GM19372 (cell line): ENCODE measurements at regions not wholly inside any gene's neighbourhood (a gene's known extent, or its start where the extent isn't known, plus 50 kb on each side); places are given as distances from the start of the nearest gene placed in this dataset.
"Not testable (repeated sequence)": the region's sequence is repeated elsewhere in the genome, so short reads cannot be mapped to it uniquely, and the experiment has no call there.

Experiments
- ATAC-seq: cut with Tn5 transposase; IDR thresholded peaks from one replicate; pipeline ENCODE4 v1.9.1; 2021; ENCODE audit warnings: mild to moderate bottlenecking, low read depth, moderate library complexity; ENCODE audit not compliant: unreplicated experiment

DNA sequence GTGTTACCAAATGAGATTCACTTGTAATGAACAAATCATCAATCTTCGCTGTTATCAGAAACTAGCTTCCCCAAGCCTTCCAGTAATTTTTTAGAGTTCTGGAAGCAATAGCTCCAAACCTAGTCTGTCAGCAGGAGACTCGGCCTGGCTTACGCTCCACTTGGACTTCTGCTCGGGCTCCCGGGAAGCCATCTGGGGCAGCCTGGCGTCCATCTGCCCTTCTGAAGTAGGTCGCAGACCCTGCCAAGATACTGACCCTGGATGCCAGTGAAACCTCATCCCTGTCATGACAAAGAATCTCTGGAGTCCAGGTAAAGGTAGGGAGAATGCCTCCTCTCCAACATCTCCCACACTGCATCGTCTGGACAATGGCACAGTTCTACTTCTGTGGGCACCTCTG lies 493.8 kb upstream of the ZFP42 start:
- ATAC-seq, result no peak

DNA sequence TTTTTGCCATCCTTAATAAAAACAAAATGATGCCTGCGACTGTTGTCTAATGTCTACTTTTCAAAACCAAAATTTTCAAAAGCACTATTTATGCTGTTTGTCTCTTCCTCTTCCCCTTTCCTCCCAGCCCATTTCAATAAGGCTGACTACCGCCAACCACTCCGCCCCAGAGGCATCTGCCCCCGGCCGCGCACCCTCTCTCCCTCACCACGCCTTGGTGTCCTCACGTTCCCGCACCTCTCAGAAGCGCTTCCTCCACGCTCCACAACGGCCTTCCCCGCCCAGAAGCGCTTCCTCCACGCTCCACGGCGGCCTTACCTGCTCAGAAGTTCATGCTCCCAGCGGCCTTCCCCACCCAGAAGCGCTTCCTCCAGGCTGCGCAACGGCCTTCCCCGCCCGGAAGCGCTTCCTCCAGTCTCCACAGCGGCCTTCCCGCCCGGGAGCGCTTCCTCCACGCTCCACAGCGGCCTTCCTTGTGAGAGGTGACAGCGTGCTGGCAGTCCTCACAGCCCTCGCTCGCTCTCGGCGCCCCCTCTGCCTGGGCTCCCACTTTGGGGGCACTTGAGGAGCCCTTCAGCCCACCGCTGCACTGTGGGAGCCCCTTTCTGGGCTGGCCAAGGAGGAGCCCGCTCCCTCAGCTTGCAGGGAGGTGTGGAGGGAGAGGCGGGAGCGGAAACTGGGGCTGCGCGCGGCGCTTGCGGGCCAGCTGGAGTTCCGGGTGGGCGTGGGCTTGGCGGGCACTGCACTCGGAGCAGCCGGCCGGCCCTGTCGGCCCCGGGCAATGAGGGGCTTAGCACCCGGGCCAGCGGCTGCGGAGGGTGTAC lies 490.4 kb upstream of the ZFP42 start:
- no peak for ATAC-seq

DNA sequence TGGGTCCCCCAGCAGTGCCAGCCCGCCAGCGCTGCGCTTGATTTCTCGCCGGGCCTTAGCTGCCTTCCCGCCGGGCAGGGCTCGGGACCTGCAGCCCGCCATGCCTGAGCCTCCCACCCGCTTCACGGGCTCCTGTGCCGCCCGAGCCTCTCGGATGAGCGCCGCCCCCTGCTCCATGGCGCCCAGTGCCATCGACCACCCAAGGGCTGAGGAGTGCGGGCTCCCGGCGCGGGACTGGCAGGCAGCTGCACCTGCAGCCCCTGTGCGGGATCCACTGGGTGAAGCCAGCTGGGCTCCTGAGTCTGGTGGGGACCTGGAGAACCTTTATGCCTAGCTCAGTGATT lies 489.8 kb upstream of the ZFP42 start:
- not testable (repeated sequence) for ATAC-seq

DNA sequence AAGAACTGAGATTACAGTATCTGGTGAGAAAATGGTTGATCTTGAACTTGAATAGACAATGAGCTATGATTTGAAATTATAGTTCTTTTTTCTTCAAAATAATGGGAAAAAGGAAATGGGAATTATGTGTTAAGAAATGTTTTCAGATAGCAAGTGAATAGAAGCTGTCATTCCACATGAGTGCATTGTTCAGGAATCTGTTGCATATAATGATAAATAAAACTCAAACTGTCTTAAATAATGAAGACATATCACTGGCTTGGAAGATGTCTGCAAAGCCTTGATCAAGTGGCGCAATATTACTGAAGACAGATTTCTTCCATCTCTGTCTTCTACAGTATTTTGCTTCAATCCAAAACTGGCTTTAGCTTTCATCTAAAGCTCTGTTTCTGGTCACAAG lies 479.3 kb upstream of the ZFP42 start:
- no peak for ATAC-seq

- no peak for ATAC-seq
These were observed 453.9 kb upstream of the ZFP42 start for GRCh38 chr4:187541666-187542065.

DNA sequence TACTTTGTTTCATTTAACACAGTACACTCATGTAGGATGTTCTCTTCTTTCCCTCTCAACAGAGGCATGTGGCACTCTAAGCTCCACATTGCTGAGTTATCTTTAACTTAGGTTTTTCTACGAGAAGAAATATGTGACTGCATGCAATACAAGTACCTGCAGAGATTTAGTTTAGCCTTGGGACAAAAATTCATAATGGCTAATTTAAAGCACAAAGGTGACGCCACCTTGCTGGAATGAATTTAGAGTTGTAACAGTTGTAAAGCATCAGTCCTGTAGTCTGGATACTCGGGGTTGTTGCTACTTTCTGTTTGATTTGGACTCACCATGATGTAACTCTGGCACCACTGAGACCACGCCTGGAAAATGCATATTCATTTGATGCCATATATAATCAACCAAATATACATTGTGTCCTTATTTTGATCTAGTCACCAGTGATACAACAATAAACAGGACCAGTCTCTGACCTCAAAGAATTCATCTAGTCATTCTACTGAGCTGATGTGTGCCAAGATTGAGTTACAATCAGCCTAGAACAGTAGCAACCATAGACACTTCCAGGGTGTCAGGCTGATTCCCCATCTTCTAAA lies 451.0 kb upstream of the ZFP42 start:
- no peak for ATAC-seq

GRCh38 chr4:187547316-187547715 lies 448.3 kb upstream of the ZFP42 start:
- ATAC-seq, result no peak

- no peak for ATAC-seq
These were observed 445.2 kb upstream of the ZFP42 start for GRCh38 chr4:187550256-187550950.

- ATAC-seq, result no peak
These were observed 442.8 kb upstream of the ZFP42 start for GRCh38 chr4:187552781-187553180.

- no peak for ATAC-seq
These were observed 440.4 kb upstream of the ZFP42 start for GRCh38 chr4:187555174-187555573.

DNA sequence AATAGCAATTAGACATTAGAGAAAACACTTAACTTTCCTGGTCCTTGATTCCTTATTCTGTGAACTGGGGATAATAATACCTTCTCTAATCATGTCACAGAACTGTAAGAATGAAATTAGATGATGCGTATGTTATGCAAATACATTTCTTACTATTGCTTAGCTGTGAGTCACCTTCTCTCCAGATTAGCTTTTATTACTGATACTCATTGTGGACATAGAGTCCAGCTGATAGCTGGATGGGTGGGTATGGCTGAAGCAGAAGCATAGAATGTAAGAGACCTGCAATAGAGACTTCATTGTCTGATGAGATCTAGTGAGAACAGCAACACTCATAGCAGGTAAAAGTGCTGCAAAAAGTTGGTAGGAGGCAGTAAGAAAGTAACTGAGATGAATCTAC lies 437.2 kb upstream of the ZFP42 start:
- no peak for ATAC-seq

- no peak for ATAC-seq
These were observed 433.2 kb upstream of the ZFP42 start for GRCh38 chr4:187562345-187562744.

GRCh38 chr4:187565416-187565815 lies 430.2 kb upstream of the ZFP42 start:
- ATAC-seq, result no peak

GRCh38 chr4:187569871-187570270 lies 425.7 kb upstream of the ZFP42 start:
- no peak for ATAC-seq

DNA sequence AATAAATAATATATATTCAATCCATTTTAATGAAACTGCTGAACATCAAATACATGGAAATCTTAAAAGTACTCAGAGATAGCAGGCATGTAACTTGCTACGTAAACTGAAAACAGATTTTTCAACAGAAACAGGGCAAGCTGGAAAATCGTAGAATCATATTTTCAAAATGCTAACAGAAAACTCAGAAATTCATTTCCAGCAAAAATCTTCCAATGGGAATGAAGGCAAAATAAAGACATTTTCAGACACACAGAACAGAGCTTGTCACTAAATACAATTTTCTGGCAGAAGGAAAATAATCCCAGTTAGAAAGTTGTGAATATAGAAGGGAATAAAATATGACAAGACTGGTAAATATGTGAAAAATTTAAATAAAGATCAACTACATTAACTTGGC lies 419.9 kb upstream of the ZFP42 start:
- no peak for ATAC-seq

DNA sequence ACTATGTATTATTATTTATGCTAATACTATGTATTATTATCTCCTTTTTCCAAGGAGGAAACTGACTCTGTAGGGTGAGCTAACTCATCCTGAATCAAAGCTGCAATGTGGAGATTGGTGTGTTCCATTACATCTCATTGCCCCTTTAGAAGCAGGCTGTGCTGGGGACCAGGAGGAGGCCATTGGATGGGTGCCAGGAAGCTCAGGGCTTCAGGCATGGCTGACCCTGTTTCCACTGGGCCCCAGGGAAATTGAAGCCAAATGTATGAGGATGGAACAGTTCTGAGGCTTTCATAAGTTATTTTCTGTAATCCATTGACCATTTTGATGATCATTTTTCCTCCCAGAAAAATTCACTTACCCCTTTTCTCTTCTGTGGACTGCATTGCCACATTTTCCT lies 418.8 kb upstream of the ZFP42 start:
- ATAC-seq, result no peak

DNA sequence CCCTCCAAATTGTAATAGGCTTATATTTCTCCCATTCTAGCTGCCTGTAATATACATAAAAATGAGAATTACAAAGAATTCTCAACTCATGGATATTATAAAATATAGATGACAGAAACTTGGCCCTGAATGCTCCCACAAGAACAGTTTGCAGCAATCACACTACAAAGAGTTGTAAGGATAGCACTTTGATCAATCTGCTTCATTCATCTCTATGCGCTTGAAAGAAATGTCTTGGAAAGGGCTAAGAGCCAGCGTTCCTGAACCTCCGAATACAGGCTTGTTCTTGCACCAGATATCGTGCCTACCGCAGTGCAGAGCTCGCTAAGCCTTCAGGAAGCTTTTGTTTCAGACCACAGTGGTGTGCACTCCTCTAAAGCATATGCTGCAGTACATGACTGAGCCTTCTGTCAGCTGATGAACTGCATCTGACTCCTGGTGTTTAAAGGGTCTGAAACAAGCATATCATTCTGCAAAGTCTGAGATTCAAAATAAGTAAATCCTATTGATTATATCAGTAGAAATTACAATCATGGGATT lies 417.6 kb upstream of the ZFP42 start:
- ATAC-seq, result no peak

GRCh38 chr4:187586892-187587291 lies 408.7 kb upstream of the ZFP42 start:
- no peak for ATAC-seq

DNA sequence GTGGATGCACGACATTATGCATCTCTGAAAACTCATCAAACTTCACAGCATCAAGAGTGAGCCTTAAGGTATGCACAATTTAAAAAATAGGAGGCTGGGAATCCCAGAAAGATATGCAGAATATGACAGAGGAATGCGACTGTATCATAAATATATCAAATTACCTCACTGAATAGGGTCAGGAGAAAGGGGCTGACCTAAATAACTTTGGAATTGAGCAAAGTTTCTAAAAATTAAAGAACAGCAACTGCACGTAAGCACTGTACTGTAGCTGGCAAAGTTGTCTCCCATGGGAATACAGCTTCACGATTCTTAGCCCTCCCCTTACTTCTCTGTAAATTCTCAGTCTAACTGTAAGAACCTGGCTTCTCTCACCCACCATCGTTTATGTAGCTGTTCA lies 397.4 kb upstream of the ZFP42 start:
- ATAC-seq, result no peak

DNA sequence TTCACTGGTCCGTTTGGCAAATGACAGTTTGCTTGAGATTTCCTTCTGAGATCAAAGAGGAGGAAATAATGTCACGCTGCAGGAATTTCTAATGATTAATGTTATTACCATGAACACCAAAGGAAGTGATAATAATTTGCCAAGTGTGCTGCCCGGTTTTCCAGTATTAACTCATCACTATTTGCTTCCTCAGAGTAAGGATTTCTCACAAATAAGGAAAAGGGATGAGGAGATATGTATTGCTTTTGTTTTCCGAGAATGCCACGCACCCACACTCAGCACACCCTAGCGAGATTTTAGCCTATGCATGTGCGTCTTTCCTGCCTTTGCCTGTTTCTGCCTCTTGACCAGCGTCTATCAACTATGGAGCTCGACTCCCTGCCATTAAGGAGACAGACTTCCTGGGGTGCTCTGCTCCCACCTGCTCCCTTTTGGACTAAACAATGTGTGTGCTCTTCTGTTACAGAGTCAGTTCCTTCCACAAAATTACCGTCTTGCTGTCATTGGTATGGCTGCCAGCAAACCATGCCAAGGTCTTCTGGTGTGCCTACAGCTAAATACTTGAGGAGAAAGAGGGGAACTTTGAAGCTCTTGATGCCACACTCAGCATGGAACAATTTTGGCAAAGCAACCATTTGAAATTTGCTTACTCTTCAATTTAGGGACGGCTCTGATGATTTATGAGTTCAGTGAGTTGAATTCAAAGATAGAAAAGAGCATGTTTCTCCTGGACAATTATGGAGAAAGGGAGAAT lies 393.1 kb upstream of the ZFP42 start:
- no peak for ATAC-seq
